Limb (tissue), 2 donors: ENCODE measurements at regions not wholly inside any gene's neighbourhood (a gene's known extent, or its start where the extent isn't known, plus 50 kb on each side); places are given as distances from the start of the nearest gene placed in this dataset.
A peak's percentile ranks its signal among the peaks of the same experiment; 100 is the strongest.
"Not testable (repeated sequence)": the region's sequence is repeated elsewhere in the genome, so short reads cannot be mapped to it uniquely, and the experiment has no call there.

Source experiments
- DNase-seq, 2 donors: peaks; one replicate each; pipeline ENCODE4 v3.0.0-alpha.2; 2016; ENCODE audit errors: extremely low spot score in 2 of 2

DNA sequence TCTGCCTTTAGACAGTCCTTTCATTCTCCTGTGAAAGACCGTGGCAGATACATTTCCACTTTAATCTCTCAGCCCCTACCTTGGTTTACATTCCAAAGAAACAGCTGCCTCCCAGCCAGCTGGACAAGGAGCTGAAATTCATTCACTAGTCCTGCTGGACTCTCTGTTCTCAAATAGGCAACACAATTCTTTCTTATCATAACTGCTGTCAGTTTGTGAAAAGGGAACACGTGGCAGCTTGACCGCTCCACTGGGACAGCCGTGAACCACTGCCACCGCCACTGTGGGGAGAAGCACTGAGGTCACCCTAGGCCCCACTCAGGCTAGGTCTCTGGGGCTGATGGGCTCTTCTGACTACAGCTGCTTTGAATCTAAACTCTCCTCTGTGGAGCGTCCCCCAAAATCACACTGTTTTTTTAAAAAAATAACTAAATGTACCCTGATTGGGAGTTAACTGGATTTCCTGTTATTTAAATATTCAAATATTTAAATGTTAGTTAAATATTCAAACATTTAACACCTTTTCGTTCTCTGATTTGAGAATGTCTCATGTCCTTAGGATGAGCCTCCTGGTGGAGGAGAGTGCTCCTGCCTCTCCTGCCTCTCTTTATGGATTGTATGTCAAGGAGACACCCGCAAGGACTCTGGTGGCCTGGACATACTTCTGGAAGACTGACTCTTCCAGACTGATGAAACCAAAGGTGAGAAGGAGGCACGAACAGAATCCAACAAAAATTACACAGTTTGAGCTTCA, 120.1 kb downstream of the BOD1 start:
- no peak for DNase-seq

DNA sequence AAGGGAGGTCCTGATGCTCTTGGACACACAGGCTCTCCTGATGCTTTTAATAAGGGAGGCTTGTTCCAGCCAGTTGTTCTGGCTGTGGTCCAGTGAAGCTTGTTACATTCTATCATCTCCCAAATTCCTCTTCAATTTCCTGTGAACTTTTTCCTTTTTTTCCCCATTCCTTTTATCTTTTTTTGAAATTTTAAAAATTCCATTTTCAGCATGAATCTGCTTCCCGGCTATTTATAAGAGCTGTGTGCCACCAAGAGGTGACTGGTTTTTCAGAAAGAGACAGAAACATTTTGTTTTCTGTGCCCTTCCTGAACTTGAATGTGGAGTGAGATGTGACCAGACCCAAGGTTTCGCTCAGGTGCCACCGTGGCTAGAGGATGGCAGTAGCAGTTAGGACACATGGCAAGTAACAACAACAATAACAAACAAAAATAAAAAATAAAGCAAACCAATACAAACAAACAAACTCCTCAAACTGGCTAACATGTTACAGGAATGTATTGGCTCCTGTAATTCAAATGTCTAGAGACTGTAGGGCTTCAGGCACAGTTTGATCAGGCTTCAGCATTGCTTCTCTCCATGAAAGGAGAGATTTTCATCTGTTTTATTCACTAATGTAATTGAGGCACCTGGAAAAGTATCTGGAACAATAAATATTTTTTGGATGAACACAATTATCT, 121.1 kb downstream of the BOD1 start:
- DNase-seq = peak in 1 of 2 donors; percentile 63

DNA sequence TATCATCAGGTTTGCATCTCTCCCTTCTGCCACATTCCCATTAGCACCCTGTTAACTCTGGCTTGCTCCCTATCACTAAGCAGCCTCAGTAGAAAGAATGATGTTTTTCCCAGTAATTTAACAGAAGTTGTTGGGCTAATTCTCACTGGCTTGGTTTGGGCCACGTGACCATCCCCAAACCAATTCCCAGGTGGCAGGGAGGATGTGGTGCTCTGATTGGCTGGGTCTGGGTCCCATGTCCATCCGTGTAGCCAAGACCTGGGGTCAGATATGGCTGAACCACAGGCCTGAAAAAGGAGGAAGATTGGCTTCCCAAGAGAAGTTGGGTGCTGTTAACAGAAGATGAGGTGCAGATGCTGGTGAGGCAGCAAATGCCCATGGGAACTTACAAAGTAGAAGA, 122.0 kb downstream of the BOD1 start:
- no peak for DNase-seq

DNA sequence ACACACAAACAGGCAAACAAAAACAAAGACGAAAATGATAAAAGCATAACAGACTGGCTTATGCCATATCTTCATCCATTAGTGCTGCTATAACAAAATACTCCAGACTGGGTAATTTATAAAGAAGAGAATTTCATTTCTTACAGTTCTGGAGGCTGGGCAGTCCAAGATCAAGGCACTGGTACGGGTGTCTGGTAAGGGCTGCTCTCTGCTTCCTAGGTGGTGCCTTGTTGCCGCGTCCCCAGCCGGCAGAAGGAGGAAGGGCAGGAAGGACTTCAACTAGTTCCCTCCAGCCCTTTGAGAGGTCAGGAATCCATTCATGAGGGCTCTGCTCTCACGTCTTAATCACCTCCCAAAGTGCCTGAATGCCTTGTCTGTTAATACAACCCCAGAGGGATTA, 122.6 kb downstream of the BOD1 start:
- no peak for DNase-seq

GRCh38 chr5:173493040-173493439, 123.4 kb downstream of the BOD1 start:
- DNase-seq = no peak

GRCh38 chr5:173490681-173491080, 125.8 kb downstream of the BOD1 start:
- no peak for DNase-seq

GRCh38 chr5:173488144-173488543, 128.3 kb downstream of the BOD1 start:
- no peak for DNase-seq

DNA sequence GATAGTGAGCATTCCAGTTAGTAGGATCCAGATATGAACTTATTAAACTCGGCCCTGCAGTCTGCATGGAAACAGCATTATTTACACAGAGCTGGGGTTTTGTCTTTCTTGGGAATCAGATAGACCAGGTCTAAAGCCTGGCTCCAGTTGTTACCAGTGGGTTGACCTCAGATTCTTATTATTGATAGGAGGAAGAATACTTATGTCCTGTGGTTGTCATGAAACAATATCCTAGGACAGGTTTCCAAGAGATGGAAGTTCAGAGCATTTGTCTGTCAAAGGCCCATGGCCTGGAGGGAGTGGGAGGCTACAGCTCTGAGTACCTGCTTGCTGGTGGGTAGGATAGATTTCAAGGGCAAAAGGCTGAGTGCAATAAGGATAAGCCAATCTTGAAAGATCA, 129.2 kb downstream of the BOD1 start:
- no peak for DNase-seq

- no peak for DNase-seq
Observed at GRCh38 chr5:173486355-173487225, 129.9 kb downstream of the BOD1 start.

GRCh38 chr5:173484569-173484968, 131.9 kb downstream of the BOD1 start:
- DNase-seq = no peak

DNA sequence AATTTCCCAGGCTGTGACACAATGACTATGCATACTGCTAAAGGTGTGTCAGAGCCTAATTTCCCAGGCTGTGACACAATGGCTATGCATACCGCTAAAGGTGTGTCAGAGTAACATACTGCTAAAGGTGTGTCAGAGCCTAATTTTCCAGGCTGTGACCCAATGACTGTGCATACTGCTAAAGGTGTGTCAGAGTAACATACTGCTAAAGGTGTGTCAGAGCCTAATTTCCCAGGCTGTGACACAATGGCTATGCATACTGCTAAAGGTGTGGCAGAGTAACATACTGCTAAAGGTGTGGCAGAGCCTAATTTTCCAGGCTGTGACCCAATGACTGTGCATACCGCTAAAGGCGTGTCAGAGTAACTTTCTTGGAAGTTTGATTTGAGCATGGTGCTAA, 132.9 kb downstream of the BOD1 start:
- DNase-seq = not testable (repeated sequence)

DNA sequence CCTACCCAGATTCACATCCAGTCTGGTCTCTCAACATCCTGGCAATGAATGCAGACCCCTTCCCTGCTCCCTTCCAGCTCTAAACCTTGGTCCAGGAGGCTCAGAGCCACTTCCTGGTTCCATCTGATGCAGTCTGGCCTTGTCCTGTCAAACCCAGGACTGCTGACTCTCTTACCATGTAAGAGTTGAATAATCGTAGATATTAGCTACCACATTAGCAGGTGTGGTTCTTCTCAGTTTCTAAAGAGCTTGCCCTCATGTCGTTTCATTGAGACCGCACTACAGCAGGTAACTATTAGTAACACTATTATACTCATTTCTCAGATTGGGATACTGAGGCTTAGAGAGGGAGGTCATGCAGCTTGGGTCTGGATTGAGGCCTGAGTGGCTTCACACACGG, 133.3 kb downstream of the BOD1 start:
- DNase-seq = no peak

- no peak for DNase-seq
Observed at GRCh38 chr5:173481821-173482220, 134.6 kb downstream of the BOD1 start.

DNA sequence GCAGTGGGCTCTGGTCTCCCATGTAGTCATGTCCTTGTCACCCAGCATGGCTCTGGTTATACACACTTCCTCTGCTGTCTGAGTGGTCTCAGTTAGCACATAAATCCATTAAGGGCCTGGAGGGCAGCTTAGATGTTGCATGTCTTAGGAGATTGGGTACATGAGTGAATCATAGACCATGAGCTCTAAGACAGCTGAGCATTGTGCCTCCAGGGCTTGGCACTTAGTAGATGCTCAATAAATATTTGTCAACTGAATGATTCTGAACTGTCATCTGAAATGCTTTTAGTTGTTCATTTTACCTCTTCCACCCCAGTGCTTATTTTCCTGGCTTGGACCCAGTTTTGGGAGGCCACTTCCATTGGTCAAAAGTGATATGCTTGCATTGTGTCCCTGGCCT, 135.6 kb downstream of the BOD1 start:
- DNase-seq = no peak

GRCh38 chr5:173479711-173480110, 136.7 kb downstream of the BOD1 start:
- no peak for DNase-seq

DNA sequence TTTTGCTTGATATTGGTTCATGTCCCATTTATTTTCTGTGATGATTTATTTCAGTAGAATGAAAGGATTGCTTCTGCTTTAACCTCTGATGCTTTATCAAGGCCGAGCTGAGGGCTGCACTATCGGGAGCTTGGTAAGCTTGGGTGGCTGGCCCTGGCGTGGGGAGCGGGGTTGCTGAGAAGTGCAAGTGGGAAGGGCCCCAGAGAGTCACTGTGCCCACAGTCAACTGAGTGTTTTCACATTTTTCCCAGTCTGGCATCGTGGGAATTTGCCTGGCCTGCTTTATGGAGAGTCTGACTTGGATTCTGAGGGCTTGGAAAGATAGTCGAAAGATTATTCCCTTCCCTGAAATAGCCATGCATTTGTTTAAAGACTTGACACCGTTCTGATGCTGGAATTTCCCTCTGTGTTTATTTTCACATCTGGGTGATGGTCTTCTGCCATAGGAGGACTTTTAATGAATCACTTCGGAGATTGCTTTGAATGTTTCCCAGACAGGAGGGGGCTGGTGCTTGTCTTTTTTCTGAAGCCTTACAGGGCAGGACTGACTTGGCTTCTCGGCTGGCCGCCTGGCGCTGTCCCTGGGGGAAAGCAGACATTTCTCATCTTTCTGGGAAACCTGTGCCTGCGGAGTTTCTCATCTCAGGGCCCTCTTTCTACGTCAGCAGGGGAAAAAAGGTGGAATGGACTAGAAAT, 139.0 kb downstream of the BOD1 start:
- no peak for DNase-seq

DNA sequence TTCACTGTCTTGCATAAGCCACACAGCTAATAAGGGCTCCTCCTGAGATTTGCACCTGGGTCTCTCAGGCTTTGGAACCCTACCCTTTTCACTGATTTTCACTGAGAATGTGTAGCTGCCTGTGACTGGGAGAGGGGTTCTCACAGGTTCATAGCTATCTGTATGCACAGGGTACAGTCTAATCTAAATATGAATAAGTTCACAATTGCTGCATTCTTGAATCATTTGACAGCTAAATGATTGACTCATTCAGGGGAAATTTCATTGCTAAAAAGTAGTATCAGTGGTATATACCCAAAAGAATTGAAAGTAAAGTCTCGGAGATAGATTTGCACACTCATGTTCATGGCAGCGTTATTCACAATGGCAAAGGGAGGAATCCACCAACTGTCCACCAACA, 140.7 kb downstream of the BOD1 start:
- DNase-seq = no peak

DNA sequence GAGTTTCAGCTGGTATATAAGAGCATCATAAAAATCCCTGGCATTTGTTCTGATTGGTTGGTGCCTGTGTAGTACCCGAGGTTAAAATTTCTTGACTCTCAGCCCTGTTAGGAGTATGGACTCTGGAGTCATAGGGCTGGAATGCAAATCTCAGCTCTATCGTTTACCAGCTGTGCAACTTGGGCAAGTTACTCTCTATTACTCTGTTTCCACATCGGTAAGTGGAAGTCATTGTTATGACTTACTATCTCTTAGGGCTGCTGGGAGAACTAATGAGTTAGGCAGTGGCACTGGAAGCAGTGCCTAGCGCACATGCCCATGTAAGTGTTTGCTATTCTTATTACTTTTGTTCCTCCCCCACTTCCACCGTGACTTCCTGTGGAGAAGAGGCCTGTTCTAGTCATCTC, 141.6 kb downstream of the BOD1 start:
- no peak for DNase-seq

DNA sequence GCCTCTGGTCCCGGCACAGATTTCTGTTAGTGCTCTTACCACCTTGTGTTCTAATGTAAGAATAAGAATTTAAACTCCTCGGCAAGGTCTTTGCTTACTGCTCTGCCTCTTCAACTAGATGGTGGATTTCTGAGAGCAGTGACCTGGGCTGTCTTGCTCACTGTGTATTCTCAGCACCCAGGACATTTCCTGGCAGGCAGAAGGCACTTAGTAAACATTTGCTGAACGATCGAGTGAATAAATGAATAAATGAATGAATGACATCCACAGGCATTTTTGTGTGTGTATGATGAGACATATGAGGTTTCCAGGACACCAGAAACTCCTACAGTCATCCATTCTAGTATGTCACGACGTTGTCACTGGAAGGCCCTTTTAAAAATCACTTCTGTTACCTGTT, 143.2 kb downstream of the BOD1 start:
- DNase-seq = no peak

DNA sequence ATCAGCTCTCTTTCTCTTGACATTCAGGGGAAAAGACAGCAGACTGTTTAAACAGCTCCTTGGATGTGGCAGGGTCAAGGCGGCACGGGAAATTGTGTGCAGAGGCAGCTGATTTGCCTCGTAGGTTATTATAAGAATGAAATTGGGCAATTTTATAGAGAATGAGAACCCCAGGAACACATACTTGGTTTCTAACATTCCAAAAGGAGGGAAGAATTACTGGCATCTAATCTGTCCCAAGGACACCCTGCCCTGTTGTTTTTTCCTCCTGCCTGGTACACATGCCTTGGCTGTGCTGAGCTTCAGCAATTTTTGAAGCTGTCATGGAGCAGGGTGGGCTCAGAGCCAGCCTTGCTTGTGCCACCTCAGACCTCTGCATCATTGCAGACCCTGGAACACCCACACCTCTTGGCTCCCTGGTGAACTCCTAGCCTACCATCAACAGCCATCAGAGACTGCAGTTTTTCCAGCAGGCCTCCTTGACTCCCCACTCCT, 143.6 kb downstream of the BOD1 start:
- DNase-seq = no peak

GRCh38 chr5:173472164-173472563, 143.9 kb upstream of the STC2 start:
- peak; percentile 52 to 75 for DNase-seq
